Vagina (tissue), 2 donors: ENCODE measurements at regions not wholly inside any gene's neighbourhood (a gene's known extent, or its start where the extent isn't known, plus 50 kb on each side); places are given as distances from the start of the nearest gene placed in this dataset.

Experiments used
- DNase-seq, 2 donors: peaks; one replicate each; pipeline ENCODE4 v3.0.0-alpha.2; 2017; ENCODE audit errors: extremely low spot score in 2 of 2
- H3K27ac ChIP-seq: fragments of 200-600 bp; sonication (generic); one replicate; pipeline ENCODE4 v1.5.1; 2019
- H3K27me3 ChIP-seq: fragments of 200-600 bp; sonication (generic); one replicate; pipeline ENCODE4 v1.5.1; 2019
- H3K36me3 ChIP-seq, 2 donors: fragments of 200-600 bp; sonication (generic); one replicate each; pipeline ENCODE4 v1.5.1; 2017 to 2019
- H3K4me1 ChIP-seq: fragments of 200-600 bp; sonication (generic); one replicate; pipeline ENCODE4 v1.5.1; 2019
- H3K4me3 ChIP-seq, 2 donors: fragments of 200-600 bp; sonication (generic); 1 replicate in 1 of 2; 2 replicates in 1 of 2; pipeline ENCODE4 v1.5.1; 2016 to 2019
- H3K9me3 ChIP-seq: fragments of 200-600 bp; sonication (generic); one replicate; pipeline ENCODE4 v1.5.1; 2019
- CTCF ChIP-seq, 3 experiments: fragments of 450-650 bp in 2 of 3; fragments of 200-600 bp in 1 of 3; sonication (generic) in 1 of 3; IDR thresholded peaks; one replicate each; pipeline ENCODE4 v1.5.1; 2017 to 2019; ENCODE audit warnings: antibody characterized with exemption in 3 of 3, mild to moderate bottlenecking in 2 of 3, moderate library complexity in 2 of 3
- POLR2A ChIP-seq, 2 donors: fragments of 450-650 bp; IDR thresholded peaks; one replicate each; pipeline ENCODE4 v1.6.1; 2017; ENCODE audit warnings: antibody characterized with exemption in 2 of 2, mild to moderate bottlenecking in 2 of 2, moderate library complexity in 2 of 2
- POLR2AphosphoS5 ChIP-seq, 2 donors: sonication (generic); formaldehyde crosslinking; IDR thresholded peaks; one replicate each; pipeline ENCODE4 v1.9.0; 2017; ENCODE audit warnings: antibody characterized with exemption in 2 of 2, mild to moderate bottlenecking in 2 of 2, low read depth in 1 of 2; ENCODE audit not compliant: insufficient read depth in 1 of 2
- intact Hi-C: fragments of 100-400 bp; cut with DNase I; formaldehyde crosslinking; loops from one replicate; pipeline ENCODE4 v1.15.1; 2023

GRCh38 chr7:3218411-3219225, 82.4 kb upstream of the SDK1 start:
- TF ChIP-seq CTCF (IDR thresholded peaks at IDR 0.05) = no peak
- no peak for TF ChIP-seq POLR2A (IDR thresholded peaks at IDR 0.05)
- TF ChIP-seq POLR2AphosphoS5 (IDR thresholded peaks at IDR 0.05; ENCODE audit: insufficient read depth in 1 of 2, low read depth in 1 of 2) = no peak
- intact Hi-C loops = no loop called here
- peak in 1 of 2 donors; percentile 1 for DNase-seq
- Histone ChIP-seq H3K27ac (no peak overlapping the region), H3K36me3 (no peaks in the 10 kb centered on the region), H3K4me3 (no peak overlapping the region), H3K4me1 (peaks cover 5% of the 10 kb centered on the region), H3K27me3 (no peaks in the 10 kb centered on the region), H3K9me3 (no peaks in the 10 kb centered on the region)

GRCh38 chr7:3229904-3230470, 71.1 kb upstream of the SDK1 start:
- intact Hi-C loops = no loop called here
- H3K4me1 ChIP-seq = no peaks in the 10 kb centered on the region
- H3K36me3 ChIP-seq = no peaks in the 10 kb centered on the region
- no peaks in the 10 kb centered on the region for H3K27me3 ChIP-seq
- DNase-seq = peak; percentile 52 to 55
- H3K4me3 ChIP-seq = no peak overlapping the region
- no peak overlapping the region for H3K27ac ChIP-seq
- H3K9me3 ChIP-seq = no peaks in the 10 kb centered on the region
- no peak for TF ChIP-seq POLR2AphosphoS5 (IDR thresholded peaks at IDR 0.05; ENCODE audit: insufficient read depth in 1 of 2, low read depth in 1 of 2)
- TF ChIP-seq CTCF (IDR thresholded peaks at IDR 0.05) = no peak
- TF ChIP-seq POLR2A (IDR thresholded peaks at IDR 0.05) = no peak

GRCh38 chr7:3230908-3231307, 70.1 kb upstream of the SDK1 start:
- H3K27me3 ChIP-seq = no peaks in the 10 kb centered on the region
- no peaks in the 10 kb centered on the region for H3K9me3 ChIP-seq
- no peaks in the 10 kb centered on the region for H3K36me3 ChIP-seq
- H3K27ac ChIP-seq = no peak overlapping the region
- no peaks in the 10 kb centered on the region for H3K4me1 ChIP-seq
- TF ChIP-seq POLR2A (IDR thresholded peaks at IDR 0.05) = no peak
- TF ChIP-seq CTCF (IDR thresholded peaks at IDR 0.05) = no peak
- TF ChIP-seq POLR2AphosphoS5 (IDR thresholded peaks at IDR 0.05; ENCODE audit: insufficient read depth in 1 of 2, low read depth in 1 of 2) = no peak
- intact Hi-C loops = no loop called here
- DNase-seq = peak; percentile 58 to 77
- H3K4me3 ChIP-seq = no peak overlapping the region

GRCh38 chr7:3232228-3232627, 68.8 kb upstream of the SDK1 start:
- no peak overlapping the region for H3K4me3 ChIP-seq
- H3K27ac ChIP-seq = no peak overlapping the region
- DNase-seq = peak; percentile 19 to 40
- no peaks in the 10 kb centered on the region for H3K36me3 ChIP-seq
- no peaks in the 10 kb centered on the region for H3K27me3 ChIP-seq
- no peaks in the 10 kb centered on the region for H3K4me1 ChIP-seq
- intact Hi-C loops = no loop called here
- H3K9me3 ChIP-seq = no peaks in the 10 kb centered on the region
- TF ChIP-seq POLR2AphosphoS5 (IDR thresholded peaks at IDR 0.05; ENCODE audit: insufficient read depth in 1 of 2, low read depth in 1 of 2) (no peak), POLR2A (IDR thresholded peaks at IDR 0.05) (no peak), CTCF (IDR thresholded peaks at IDR 0.05) (no peak)

GRCh38 chr7:3233301-3233700, 67.8 kb upstream of the SDK1 start:
- H3K9me3 ChIP-seq = no peaks in the 10 kb centered on the region
- H3K4me1 ChIP-seq = no peaks in the 10 kb centered on the region
- no peaks in the 10 kb centered on the region for H3K27me3 ChIP-seq
- DNase-seq = peak; percentile 52 to 69
- H3K4me3 ChIP-seq = no peak overlapping the region
- no peak overlapping the region for H3K27ac ChIP-seq
- intact Hi-C loops = no loop called here
- H3K36me3 ChIP-seq = no peaks in the 10 kb centered on the region
- TF ChIP-seq POLR2AphosphoS5 (IDR thresholded peaks at IDR 0.05; ENCODE audit: insufficient read depth in 1 of 2, low read depth in 1 of 2) = no peak
- TF ChIP-seq POLR2A (IDR thresholded peaks at IDR 0.05) = no peak
- TF ChIP-seq CTCF (IDR thresholded peaks at IDR 0.05) = no peak
